HT-29 (cell line): ENCODE measurements at regions not wholly inside any gene's neighbourhood (a gene's known extent, or its start where the extent isn't known, plus 50 kb on each side); places are given as distances from the start of the nearest gene placed in this dataset.

Experiments used
- DNase-seq: peaks from one replicate; pipeline ENCODE4 v3.0.0-alpha.2; 2015; ENCODE audit warnings: low spot score

- no peak for DNase-seq
These were observed 66.5 kb downstream of the RNF6 start for GRCh38 chr13:26155568-26155967.

- peak; percentile 28 for DNase-seq
These were observed 82.0 kb upstream of the SHISA2 start for GRCh38 chr13:26133851-26134250.

DNA sequence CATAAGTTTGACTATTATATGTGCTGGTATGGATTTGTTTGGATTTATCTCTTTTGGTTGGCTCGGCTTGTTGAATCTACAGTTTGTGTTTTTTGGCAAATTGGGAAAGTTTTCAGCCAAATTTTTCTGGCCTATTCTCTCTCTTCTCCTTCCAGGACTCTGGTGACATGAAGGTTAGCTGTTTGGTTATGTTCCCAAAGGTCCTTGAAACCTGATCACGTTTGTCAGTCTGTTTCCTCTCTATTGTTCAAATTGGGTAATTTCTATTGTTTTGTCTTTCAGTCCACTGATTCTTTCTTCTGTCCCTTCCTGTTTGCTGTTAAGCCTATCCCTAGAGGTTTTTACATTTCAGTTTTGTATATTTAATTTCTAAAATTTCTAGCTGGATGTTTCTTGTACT lies 81.5 kb upstream of the SHISA2 start:
- no peak for DNase-seq

- peak; percentile 45 for DNase-seq
These were observed 80.9 kb upstream of the SHISA2 start for GRCh38 chr13:26132756-26133155.

DNA sequence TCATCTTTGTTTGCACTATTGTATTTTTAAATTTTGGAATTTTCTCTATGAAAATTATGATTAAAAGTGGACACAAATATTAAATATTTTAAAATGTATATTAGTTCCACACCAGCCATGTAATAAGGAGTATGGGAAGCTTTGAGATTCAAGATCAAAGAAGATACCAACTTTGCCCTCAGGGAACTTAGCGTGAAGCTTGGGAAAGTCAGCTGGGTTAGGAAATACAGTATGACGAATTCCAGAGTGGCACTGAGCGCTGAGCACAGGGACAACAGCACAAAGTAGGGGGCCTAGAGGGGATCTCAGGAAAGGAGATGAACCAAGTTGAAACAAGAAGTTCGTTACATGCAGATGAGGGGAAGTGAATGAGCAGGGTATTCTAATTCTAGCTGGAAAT lies 76.9 kb upstream of the SHISA2 start:
- no peak for DNase-seq

DNA sequence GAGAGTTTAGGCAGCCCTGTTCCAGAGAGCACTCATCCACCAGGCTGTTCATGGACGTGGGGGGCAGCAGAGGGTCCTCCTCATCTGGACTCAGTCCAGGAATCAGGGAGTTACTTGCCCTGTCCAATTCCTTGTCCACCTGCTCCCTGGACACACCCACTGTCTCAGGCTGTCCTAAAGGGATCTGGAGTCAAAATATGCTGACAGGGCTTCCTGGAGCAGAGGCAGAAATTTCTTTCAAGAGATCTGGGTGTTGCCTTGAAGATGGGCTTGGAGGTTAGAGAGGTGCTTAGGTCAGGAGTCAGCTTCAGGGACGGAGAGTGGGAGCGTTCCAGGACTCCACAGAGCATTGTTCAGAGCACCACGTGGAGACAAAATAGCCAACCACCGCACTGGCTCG lies 65.8 kb upstream of the SHISA2 start:
- DNase-seq: no peak

- peak; percentile 33 for DNase-seq
These were observed 61.0 kb upstream of the SHISA2 start for GRCh38 chr13:26112843-26113242.

GRCh38 chr13:26111797-26112196 lies 60.0 kb upstream of the SHISA2 start:
- no peak for DNase-seq
